Endothelial cell (in vitro differentiated cells): ENCODE measurements at regions not wholly inside any gene's neighbourhood (a gene's known extent, or its start where the extent isn't known, plus 50 kb on each side); places are given as distances from the start of the nearest gene placed in this dataset.
A peak's percentile ranks its signal among the peaks of the same experiment; 100 is the strongest.

ENCODE experiments used
- DNase-seq: peaks from one replicate; pipeline ENCODE4 v3.0.0; 2021; ENCODE audit warnings: low spot score
- H3K27ac Mint-ChIP-seq: one replicate; pipeline ENCODE4 v1.8.0; 2021; ENCODE audit warnings: mixed read lengths, inconsistent platforms; ENCODE audit not compliant: unreplicated experiment
- H3K27me3 Mint-ChIP-seq: one replicate; pipeline ENCODE4 v1.8.0; 2021; ENCODE audit warnings: mild to moderate bottlenecking, moderate library complexity, mixed read lengths, inconsistent platforms; ENCODE audit not compliant: unreplicated experiment
- H3K36me3 Mint-ChIP-seq: one replicate; pipeline ENCODE4 v1.8.0; 2021; ENCODE audit warnings: mild to moderate bottlenecking, low read depth, mixed read lengths, inconsistent platforms; ENCODE audit not compliant: unreplicated experiment
- H3K4me1 Mint-ChIP-seq: one replicate; pipeline ENCODE4 v1.8.0; 2021; ENCODE audit warnings: mild to moderate bottlenecking, mixed read lengths, inconsistent platforms; ENCODE audit not compliant: unreplicated experiment
- H3K4me3 Mint-ChIP-seq: one replicate; pipeline ENCODE4 v1.8.0; 2021; ENCODE audit warnings: mild to moderate bottlenecking, mixed read lengths, inconsistent platforms; ENCODE audit not compliant: unreplicated experiment
- H3K9me3 Mint-ChIP-seq: one replicate; pipeline ENCODE4 v1.8.0; 2021; ENCODE audit warnings: mixed read lengths, inconsistent platforms; ENCODE audit not compliant: unreplicated experiment
- TF ChIP-seq, protein P1 (sequence below): fragments of 200-600 bp; sonication (generic); IDR thresholded peaks from one replicate; pipeline ENCODE4 v1.5.0; 2021; ENCODE audit warnings: antibody characterized with exemption; ENCODE audit not compliant: unreplicated experiment

DNA sequence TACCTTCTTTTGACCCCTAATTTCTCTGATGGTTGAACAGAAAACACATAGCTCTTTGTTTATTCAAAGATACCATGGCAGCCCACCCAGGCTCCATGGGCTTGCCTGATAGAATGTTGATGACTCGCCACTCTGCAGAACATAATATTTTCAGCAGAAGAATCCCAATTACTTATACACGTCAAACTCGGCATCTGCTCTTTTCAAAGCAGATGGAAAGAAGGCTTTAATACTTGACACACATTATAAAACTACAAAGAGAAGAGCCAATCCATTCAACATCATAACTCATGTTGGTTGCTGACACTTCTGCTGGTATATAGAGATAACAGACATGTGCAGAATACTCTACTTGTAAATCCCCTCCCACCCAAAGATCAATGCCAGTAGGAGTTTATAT lies 69.0 kb downstream of the FOXI2 start:
- H3K27ac Mint-ChIP-seq: no peak overlapping the region
- no peaks in the 10 kb centered on the region for H3K4me1 Mint-ChIP-seq
- no peak for DNase-seq
- H3K4me3 Mint-ChIP-seq: no peak overlapping the region
- H3K9me3 Mint-ChIP-seq: no peaks in the 10 kb centered on the region
- H3K36me3 Mint-ChIP-seq: no peaks in the 10 kb centered on the region
- TF ChIP-seq, protein P1, sequence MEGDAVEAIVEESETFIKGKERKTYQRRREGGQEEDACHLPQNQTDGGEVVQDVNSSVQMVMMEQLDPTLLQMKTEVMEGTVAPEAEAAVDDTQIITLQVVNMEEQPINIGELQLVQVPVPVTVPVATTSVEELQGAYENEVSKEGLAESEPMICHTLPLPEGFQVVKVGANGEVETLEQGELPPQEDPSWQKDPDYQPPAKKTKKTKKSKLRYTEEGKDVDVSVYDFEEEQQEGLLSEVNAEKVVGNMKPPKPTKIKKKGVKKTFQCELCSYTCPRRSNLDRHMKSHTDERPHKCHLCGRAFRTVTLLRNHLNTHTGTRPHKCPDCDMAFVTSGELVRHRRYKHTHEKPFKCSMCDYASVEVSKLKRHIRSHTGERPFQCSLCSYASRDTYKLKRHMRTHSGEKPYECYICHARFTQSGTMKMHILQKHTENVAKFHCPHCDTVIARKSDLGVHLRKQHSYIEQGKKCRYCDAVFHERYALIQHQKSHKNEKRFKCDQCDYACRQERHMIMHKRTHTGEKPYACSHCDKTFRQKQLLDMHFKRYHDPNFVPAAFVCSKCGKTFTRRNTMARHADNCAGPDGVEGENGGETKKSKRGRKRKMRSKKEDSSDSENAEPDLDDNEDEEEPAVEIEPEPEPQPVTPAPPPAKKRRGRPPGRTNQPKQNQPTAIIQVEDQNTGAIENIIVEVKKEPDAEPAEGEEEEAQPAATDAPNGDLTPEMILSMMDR: no peak
- peaks cover 1% of the 10 kb centered on the region for H3K27me3 Mint-ChIP-seq

DNA sequence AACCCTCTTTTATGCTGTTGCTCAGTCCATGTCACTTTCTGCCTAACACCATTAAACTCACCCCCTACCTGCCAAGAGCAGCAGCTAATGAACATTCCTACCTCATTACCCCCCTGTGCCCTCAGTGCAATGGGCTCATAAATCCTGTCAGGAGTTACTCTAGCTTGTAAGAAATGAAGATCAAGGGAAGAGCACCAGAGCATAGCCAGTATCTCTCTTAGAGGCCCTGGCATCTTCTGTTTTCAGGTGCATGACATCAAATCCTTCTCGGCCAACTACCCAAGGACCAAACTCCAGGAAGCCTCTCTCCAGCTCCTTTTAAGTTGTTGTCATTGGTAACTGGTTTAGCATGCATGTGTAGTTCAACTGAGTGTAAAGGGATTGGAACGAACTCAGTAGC lies 75.1 kb downstream of the FOXI2 start:
- Mint-ChIP-seq H3K36me3 (no peaks in the 10 kb centered on the region), H3K4me1 (no peaks in the 10 kb centered on the region), H3K4me3 (no peak overlapping the region), H3K9me3 (no peaks in the 10 kb centered on the region), H3K27me3 (no peaks in the 10 kb centered on the region), H3K27ac (no peak overlapping the region)
- TF ChIP-seq, protein P1: no peak
- DNase-seq: no peak

DNA sequence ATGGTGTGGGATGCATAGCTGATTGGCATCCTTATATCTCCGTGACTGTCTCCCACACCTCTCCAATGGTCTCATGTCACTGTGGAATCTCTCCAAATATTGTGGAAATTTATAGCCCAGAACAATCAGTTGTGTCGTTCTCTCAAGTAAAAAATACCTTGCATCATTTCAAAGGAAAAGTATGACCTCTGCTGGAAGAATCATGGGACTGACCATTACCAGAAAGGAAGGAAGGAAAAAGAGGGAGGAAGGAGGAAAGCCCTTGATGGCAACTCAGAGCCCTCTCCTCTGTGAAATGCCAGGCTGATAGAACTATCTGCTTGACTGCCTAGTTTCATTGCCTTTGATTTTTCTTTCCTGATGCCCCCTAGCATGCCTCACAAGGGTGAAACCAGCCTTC lies 76.3 kb downstream of the FOXI2 start:
- Mint-ChIP-seq H3K4me3 (no peak overlapping the region), H3K27me3 (no peaks in the 10 kb centered on the region), H3K9me3 (no peaks in the 10 kb centered on the region), H3K4me1 (no peaks in the 10 kb centered on the region), H3K36me3 (no peaks in the 10 kb centered on the region), H3K27ac (no peak overlapping the region)
- DNase-seq: no peak
- TF ChIP-seq, protein P1: peak; percentile 40

DNA sequence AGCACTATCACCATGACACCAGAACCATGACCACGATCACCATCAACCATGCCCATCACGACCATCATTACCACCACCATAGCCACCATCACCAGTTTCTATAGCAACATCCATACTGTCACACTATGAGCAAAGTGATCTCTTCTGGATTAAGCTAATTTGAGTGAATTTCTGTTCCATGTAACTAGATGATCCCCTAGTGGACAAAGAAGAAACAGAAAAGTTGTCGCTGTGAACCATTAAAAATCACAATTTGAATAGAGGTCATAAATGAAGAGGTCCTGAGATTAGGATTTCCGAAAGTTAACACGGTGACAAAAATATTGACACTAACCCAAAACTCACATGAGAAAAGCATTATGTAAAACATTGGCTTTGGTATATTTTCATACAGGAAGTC lies 77.6 kb downstream of the CLRN3 start:
- Mint-ChIP-seq H3K36me3 (no peaks in the 10 kb centered on the region), H3K4me1 (no peaks in the 10 kb centered on the region), H3K27ac (no peak overlapping the region), H3K27me3 (no peaks in the 10 kb centered on the region), H3K4me3 (no peak overlapping the region), H3K9me3 (no peaks in the 10 kb centered on the region)
- TF ChIP-seq, protein P1: peak; percentile 51
- no peak for DNase-seq

DNA sequence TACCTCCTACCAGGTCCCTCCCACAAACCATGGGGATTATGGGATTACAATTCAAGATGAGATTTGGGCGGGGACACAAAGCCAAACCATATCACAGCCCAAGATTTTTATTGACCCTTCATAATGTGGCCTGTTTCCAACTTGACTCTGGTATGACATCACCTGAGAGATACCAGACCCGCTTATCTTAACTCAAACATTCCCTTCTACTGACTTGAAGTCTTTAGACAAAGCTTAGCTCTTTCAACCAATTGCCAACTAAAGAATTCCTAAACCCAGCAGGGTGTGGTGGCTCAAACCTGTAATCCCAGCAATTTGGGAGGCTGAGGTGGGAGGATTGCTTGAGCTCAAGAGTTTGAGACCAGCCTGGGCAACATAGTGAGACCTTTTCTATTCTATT lies 67.9 kb downstream of the CLRN3 start:
- no peak for DNase-seq
- peaks cover 3% of the 10 kb centered on the region for H3K27me3 Mint-ChIP-seq
- no peaks in the 10 kb centered on the region for H3K9me3 Mint-ChIP-seq
- H3K4me3 Mint-ChIP-seq: no peak overlapping the region
- no peaks in the 10 kb centered on the region for H3K4me1 Mint-ChIP-seq
- TF ChIP-seq, protein P1: no peak
- no peak overlapping the region for H3K27ac Mint-ChIP-seq
- H3K36me3 Mint-ChIP-seq: peaks cover 4% of the 10 kb centered on the region
